ENCODE measurements at regions not wholly inside any gene's neighbourhood (a gene's known extent, or its start where the extent isn't known, plus 50 kb on each side); places are given as distances from the start of the nearest gene placed in this dataset.

DNA sequence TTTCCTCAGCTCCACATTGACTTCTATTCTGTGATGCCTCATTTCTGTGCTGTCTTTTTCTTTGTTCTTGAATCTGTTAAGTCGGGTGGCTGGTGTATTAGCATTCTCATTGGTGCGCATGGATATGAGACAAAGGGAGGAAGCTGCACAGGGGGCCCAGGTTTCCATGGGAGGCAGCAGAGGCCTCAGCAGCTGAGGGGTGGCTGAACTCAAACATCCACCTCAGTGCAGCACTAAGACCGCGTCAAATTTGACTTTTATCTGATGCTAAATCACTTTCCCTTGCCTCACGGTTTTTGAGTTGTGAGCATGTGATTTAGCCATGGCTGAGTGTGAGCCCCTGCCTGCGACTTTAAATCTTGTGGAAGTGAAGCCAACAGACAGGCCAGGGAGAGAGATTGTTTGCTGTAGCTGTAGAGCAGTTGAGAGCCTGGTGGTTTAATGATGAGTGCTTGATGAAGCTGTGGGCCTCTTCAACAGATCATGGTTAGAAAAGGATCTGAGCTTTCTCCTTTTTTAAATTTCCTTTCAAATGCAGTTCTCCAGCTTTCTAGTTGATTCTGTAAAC, 193.3 kb upstream of the ZNF804B start:
- TF ChIP-seq CTCF (conservative IDR thresholded peaks at IDR 0.05; ENCODE audit: low read depth, low read length): no peak
- TF ChIP-seq EZH2 (IDR thresholded peaks at IDR 0.05; ENCODE audit: borderline replicate concordance, low read depth, low read length, poor library complexity, severe bottlenecking): no peak

Measured in A673 (cell line).